Fibroblast of lung (primary cell): ENCODE measurements at regions not wholly inside any gene's neighbourhood (a gene's known extent, or its start where the extent isn't known, plus 50 kb on each side); places are given as distances from the start of the nearest gene placed in this dataset.

Source experiments
- DNase-seq, 2 donors: peaks; one replicate each; pipeline versions ENCODE4 v3.0.0 to v3.0.0-alpha.2; 2010; ENCODE audit warnings: low read depth in 2 of 2
- H2AFZ ChIP-seq: 2 replicates; pipeline ENCODE4 v1.5.1; 2012; ENCODE audit warnings: low read length, control low read depth, inconsistent platforms
- H3K27ac ChIP-seq: 2 replicates; pipeline ENCODE4 v1.5.1; 2011; ENCODE audit warnings: low read length, control low read depth; ENCODE audit not compliant: insufficient read depth
- H3K27me3 ChIP-seq: 2 replicates; pipeline ENCODE4 v1.5.1; 2011; ENCODE audit warnings: mild to moderate bottlenecking, low read length; ENCODE audit not compliant: control insufficient read depth, insufficient read depth
- H3K36me3 ChIP-seq: 2 replicates; pipeline ENCODE4 v1.5.1; 2011; ENCODE audit warnings: low read length; ENCODE audit not compliant: control insufficient read depth, insufficient read depth
- H3K4me1 ChIP-seq: 2 replicates; pipeline ENCODE4 v1.5.1; 2011; ENCODE audit warnings: low read length; ENCODE audit not compliant: control insufficient read depth, insufficient read depth; ENCODE audit errors: extremely low read depth
- H3K4me2 ChIP-seq: 2 replicates; pipeline ENCODE4 v1.5.1; 2011; ENCODE audit warnings: low read length, control low read depth; ENCODE audit not compliant: insufficient read depth; ENCODE audit errors: extremely low read depth
- H3K4me3 ChIP-seq, 4 experiments: fragments of 200-600 bp in 1 of 4; sonication (generic) in 1 of 4; replicated peaks in 1 of 4; 2 replicates each; pipeline ENCODE4 v1.5.1; 2011 to 2016; ENCODE audit warnings: low read length in 4 of 4, low read depth in 3 of 4, mild to moderate bottlenecking in 3 of 4, control low read depth in 2 of 4, inconsistent platforms in 1 of 4, mixed read lengths in 1 of 4; ENCODE audit not compliant: insufficient read depth in 1 of 4; ENCODE audit errors: control extremely low read depth in 1 of 4
- H3K79me2 ChIP-seq: 2 replicates; pipeline ENCODE4 v1.5.1; 2012; ENCODE audit warnings: mild to moderate bottlenecking, low read length, inconsistent platforms; ENCODE audit not compliant: control insufficient read depth, insufficient read depth
- H3K9ac ChIP-seq: 2 replicates; pipeline ENCODE4 v1.5.1; 2011; ENCODE audit warnings: mild to moderate bottlenecking, low read length, control low read depth; ENCODE audit not compliant: insufficient read depth
- H3K9me3 ChIP-seq: 2 replicates; pipeline ENCODE4 v1.5.1; 2012; ENCODE audit warnings: low read depth, low read length; ENCODE audit not compliant: control insufficient read depth, insufficient read depth
- H4K20me1 ChIP-seq: 2 replicates; pipeline ENCODE4 v1.5.1; 2011; ENCODE audit warnings: low read length; ENCODE audit not compliant: control insufficient read depth, insufficient read depth; ENCODE audit errors: extremely low read depth
- CTCF ChIP-seq, 2 donors: IDR thresholded peaks in 1 of 2; conservative IDR thresholded peaks in 1 of 2; 1 replicate in 1 of 2; 2 replicates in 1 of 2; pipeline ENCODE4 v1.5.1; 2011 to 2012; ENCODE audit warnings: low read length in 2 of 2, control low read depth in 1 of 2, inconsistent platforms in 1 of 2, low read depth in 1 of 2, mild to moderate bottlenecking in 1 of 2
- EZH2 ChIP-seq: IDR thresholded peaks from 2 replicates; pipeline ENCODE4 v1.5.1; 2012; ENCODE audit warnings: low read length, control low read depth, mild to moderate bottlenecking; ENCODE audit errors: missing control alignments

DNA sequence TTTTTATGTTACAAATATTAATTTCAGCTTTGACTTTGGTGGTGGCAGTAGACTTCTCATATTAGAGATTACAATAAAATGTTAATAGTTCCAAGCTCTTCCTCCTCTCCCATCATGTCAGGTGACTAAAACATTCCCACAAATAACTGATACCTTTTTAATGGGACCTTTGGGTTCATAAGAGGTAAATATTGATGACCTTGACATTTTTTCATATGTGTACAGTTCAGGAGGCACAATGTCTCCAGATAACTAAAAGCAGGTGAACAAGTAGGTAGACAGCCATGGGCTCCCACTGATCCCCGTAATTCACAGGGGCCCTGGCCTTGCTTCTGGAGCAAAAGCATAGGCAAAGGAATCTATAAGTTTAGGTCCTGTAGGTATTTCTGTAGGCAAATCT lies 317.7 kb downstream of the SOX4 start:
- no peak overlapping the region for H3K27ac ChIP-seq
- H3K9me3 ChIP-seq, result no peaks in the 10 kb centered on the region
- H3K36me3 ChIP-seq, result no peaks in the 10 kb centered on the region
- H3K27me3 ChIP-seq, result no peaks in the 10 kb centered on the region
- H4K20me1 ChIP-seq, result no peaks in the 10 kb centered on the region
- peaks cover 5% of the 10 kb centered on the region for H3K4me1 ChIP-seq
- H3K4me2 ChIP-seq, result no peak overlapping the region
- TF ChIP-seq EZH2, result no peak
- TF ChIP-seq CTCF (conservative IDR thresholded peaks at IDR 0.05 in 1 of 2, IDR thresholded peaks at IDR 0.05 in 1 of 2; ENCODE audit: low read depth in 1 of 2, low read length in 2 of 2), result no peak
- no peak overlapping the region for H3K9ac ChIP-seq
- H3K79me2 ChIP-seq, result no peaks in the 10 kb centered on the region
- no peak for DNase-seq
- no peak overlapping the region for H2AFZ ChIP-seq
- H3K4me3 ChIP-seq, result no peak overlapping the region

- Histone ChIP-seq H4K20me1 (no peaks in the 10 kb centered on the region), H3K9me3 (no peaks in the 10 kb centered on the region), H2AFZ (no peak overlapping the region), H3K4me2 (no peak overlapping the region), H3K36me3 (no peaks in the 10 kb centered on the region), H3K27ac (no peak overlapping the region), H3K79me2 (no peaks in the 10 kb centered on the region), H3K4me3 (no peak overlapping the region), H3K4me1 (peaks cover 7% of the 10 kb centered on the region), H3K27me3 (no peaks in the 10 kb centered on the region), H3K9ac (no peak overlapping the region)
- DNase-seq, result no peak
- TF ChIP-seq EZH2 (no peak), CTCF (conservative IDR thresholded peaks at IDR 0.05 in 1 of 2, IDR thresholded peaks at IDR 0.05 in 1 of 2; ENCODE audit: low read depth in 1 of 2, low read length in 2 of 2) (no peak)
Measured at GRCh38 chr6:21912151-21912832, 318.7 kb downstream of the SOX4 start.

- Histone ChIP-seq H3K4me3 (no peak overlapping the region), H3K9ac (no peak overlapping the region)
- peak; percentile 18 to 52 for DNase-seq
Measured at GRCh38 chr6:21914121-21914973, 320.8 kb downstream of the SOX4 start.

More at GRCh38 chr6:21914121-21914973, 320.8 kb downstream of the SOX4 start:
- Histone ChIP-seq H3K36me3 (no peaks in the 10 kb centered on the region), H3K79me2 (no peaks in the 10 kb centered on the region), H3K27me3 (no peaks in the 10 kb centered on the region), H3K4me1 (peaks cover 7% of the 10 kb centered on the region), H2AFZ (no peak overlapping the region), H3K9me3 (no peaks in the 10 kb centered on the region), H3K27ac (no peak overlapping the region), H4K20me1 (no peaks in the 10 kb centered on the region), H3K4me2 (no peak overlapping the region)
- TF ChIP-seq CTCF (conservative IDR thresholded peaks at IDR 0.05 in 1 of 2, IDR thresholded peaks at IDR 0.05 in 1 of 2; ENCODE audit: low read depth in 1 of 2, low read length in 2 of 2) (no peak), EZH2 (no peak)
